K562 (cell line): ENCODE measurements at regions not wholly inside any gene's neighbourhood (a gene's known extent, or its start where the extent isn't known, plus 50 kb on each side); places are given as distances from the start of the nearest gene placed in this dataset.

Experiments used
- ATAC-seq: fragments of 200-7000 bp; cut with Tn5 transposase; 3 replicates; pipeline ENCODE4 v1.9.1; 2020; ENCODE audit warnings: moderate library complexity
- BruUV-seq: library from RNA; stranded (reverse); fragments of 400-500 nt; replicated peaks from 2 replicates; lab custom pipeline; 2021; lab: Mats Ljungman, UMichigan
- CTCF ChIA-PET: fragments of 300-600 bp; formaldehyde crosslinking; extraction: SDS; loops from one replicate; lab custom pipeline; 2021; ENCODE audit warnings: low intra/inter-chr PET ratio; lab: Yijun Ruan, JAX
- POLR2A ChIA-PET: fragments of 300-600, 350-650 bp; sonication (Branson Sonifier 250); formaldehyde crosslinking; extraction: SDS; loops from one replicate; lab custom pipeline; 2021; ENCODE audit warnings: antibody characterized with exemption, inconsistent platforms; lab: Yijun Ruan, JAX
- DNase-seq, 4 experiments: peaks; one replicate each; pipeline versions ENCODE4 v3.0.0 to v3.0.0-alpha.2; 2011 to 2018; ENCODE audit warnings: low spot score in 3 of 4, mixed read lengths in 3 of 4; ENCODE audit errors: extremely low read depth in 1 of 4
- FAIRE-seq: peaks from 2 replicates; lab custom pipeline; 2011; peaks lifted over from hg19 to GRCh38; lab: Jason Lieb, UNC
- H2AFZ ChIP-seq: 2 replicates; pipeline ENCODE4 v1.6.0; 2011; ENCODE audit warnings: low read depth, low read length, control low read depth, inconsistent platforms
- H3K27ac ChIP-seq: fragments of 200-600 bp; 3 replicates; pipeline ENCODE4 v1.8.0; 2011; ENCODE audit warnings: low read depth, mild to moderate bottlenecking, control low read depth, inconsistent platforms, low read length, moderate library complexity, mixed read lengths; ENCODE audit errors: extremely low read depth
- H3K27me3 ChIP-seq, 2 experiments: fragments of 300-600 bp in 1 of 2; 2 replicates in 1 of 2; 3 replicates in 1 of 2; pipeline versions ENCODE4 v1.6.0 to v1.8.0; 2011; ENCODE audit warnings: inconsistent platforms in 2 of 2, low read length in 2 of 2, mild to moderate bottlenecking in 1 of 2, mixed read lengths in 1 of 2, moderate library complexity in 1 of 2; ENCODE audit not compliant: control insufficient read depth in 2 of 2, insufficient read depth in 2 of 2
- H3K36me3 ChIP-seq: fragments of 300-600 bp; 3 replicates; pipeline ENCODE4 v1.8.0; 2011; ENCODE audit warnings: mild to moderate bottlenecking, low read length, inconsistent platforms; ENCODE audit not compliant: control insufficient read depth, insufficient read depth
- H3K4me1 ChIP-seq, 2 experiments: fragments of 200-600 bp in 1 of 2; replicated peaks in 1 of 2; 2 replicates in 1 of 2; 3 replicates in 1 of 2; pipeline versions ENCODE4 v1.5.1 to v1.8.0; 2011; ENCODE audit warnings: inconsistent platforms in 2 of 2, low read length in 2 of 2, mild to moderate bottlenecking in 1 of 2, mixed read lengths in 1 of 2, moderate library complexity in 1 of 2; ENCODE audit not compliant: control insufficient read depth in 2 of 2, insufficient read depth in 2 of 2
- H3K4me2 ChIP-seq: 2 replicates; pipeline ENCODE4 v1.6.1; 2011; ENCODE audit warnings: low read length, control low read depth, inconsistent platforms, mixed read lengths; ENCODE audit not compliant: insufficient read depth
- H3K4me3 ChIP-seq: fragments of 200-600 bp; sonication (generic), shearing (Covaris generic); 2 replicates; pipeline ENCODE4 v1.5.1; 2016; ENCODE audit warnings: control low read depth, inconsistent platforms
- H3K79me2 ChIP-seq: fragments of 200-600 bp; 3 replicates; pipeline ENCODE4 v1.8.0; 2011; ENCODE audit warnings: low read length, inconsistent platforms; ENCODE audit not compliant: control insufficient read depth, insufficient read depth
- H3K9ac ChIP-seq, 2 experiments: 2 replicates each; pipeline versions ENCODE4 v1.6.0 to v1.6.1; 2011; ENCODE audit warnings: low read depth in 2 of 2, low read length in 2 of 2, control low read depth in 1 of 2, inconsistent platforms in 1 of 2, mild to moderate bottlenecking in 1 of 2, mixed read lengths in 1 of 2; ENCODE audit not compliant: insufficient read depth in 1 of 2
- H3K9me1 ChIP-seq: one replicate; pipeline ENCODE4 v1.6.0; 2011; ENCODE audit warnings: inconsistent platforms, mild to moderate bottlenecking, low read length, moderate library complexity; ENCODE audit not compliant: control insufficient read depth, insufficient read depth
- H3K9me3 ChIP-seq: replicated peaks from 2 replicates; pipeline ENCODE4 v1.5.1; 2011; ENCODE audit warnings: low read depth, low read length, inconsistent platforms; ENCODE audit not compliant: control insufficient read depth, insufficient read depth
- H4K20me1 ChIP-seq: replicated peaks from 2 replicates; pipeline ENCODE4 v1.6.1; 2011; ENCODE audit warnings: low read length, inconsistent platforms, mixed read lengths; ENCODE audit not compliant: control insufficient read depth, insufficient read depth
- HNRNPK ChIP-seq: fragments of 200-400 bp; formaldehyde crosslinking; IDR thresholded peaks from one replicate; pipeline ENCODE4 v1.6.1; 2018; ENCODE audit warnings: mild to moderate bottlenecking, low read depth, low read length; ENCODE audit not compliant: poor library complexity, severe bottlenecking
- MECOM ChIP-seq: fragments of 250-450 bp; sonication (Bioruptor Pico); IDR thresholded peaks from 2 replicates; pipeline ENCODE4 v1.8.0; 2022; ENCODE audit warnings: inconsistent platforms
- ZNF589 ChIP-seq: fragments of 200-800 bp; sonication (Bioruptor generic); IDR thresholded peaks from 2 replicates; pipeline ENCODE4 v1.6.1; 2016; ENCODE audit warnings: low read depth, missing genetic modification characterization, missing compliant biosample characterization
- ZNF75A ChIP-seq: fragments of 450-650 bp; formaldehyde crosslinking; IDR thresholded peaks from 2 replicates; pipeline ENCODE4 v1.4.0; 2020; ENCODE audit warnings: mild to moderate bottlenecking
- WGBS: fragments of 100-300 bp; shearing (Covaris generic); methylation state at CpG from one replicate; pipeline ENCODE4 v1.1.6; 2016; ENCODE audit warnings: low coverage, mixed read lengths; ENCODE audit not compliant: insufficient coverage; ENCODE audit errors: missing lambda C conversion rate; 5-methylcytosine and 5-hydroxymethylcytosine counted together
- in situ Hi-C: fragments of 300-500 bp; cut with MboI; formaldehyde crosslinking; loops from 4 replicates; pipeline ENCODE4 v1.15.0; 2018; ENCODE audit warnings: inconsistent platforms, mixed read lengths
- intact Hi-C: fragments of 100-400 bp; cut with micrococcal nuclease; formaldehyde crosslinking; loops from 2 replicates; pipeline ENCODE4 v1.14.2; 2022
- TF ChIP-seq, protein P1 (sequence below): fragments of 250-450 bp; sonication (Bioruptor Pico); IDR thresholded peaks from 2 replicates; pipeline ENCODE4 v1.8.0; 2021; ENCODE audit warnings: borderline replicate concordance, mild to moderate bottlenecking, moderate library complexity; ENCODE audit not compliant: poor library complexity, severe bottlenecking

DNA sequence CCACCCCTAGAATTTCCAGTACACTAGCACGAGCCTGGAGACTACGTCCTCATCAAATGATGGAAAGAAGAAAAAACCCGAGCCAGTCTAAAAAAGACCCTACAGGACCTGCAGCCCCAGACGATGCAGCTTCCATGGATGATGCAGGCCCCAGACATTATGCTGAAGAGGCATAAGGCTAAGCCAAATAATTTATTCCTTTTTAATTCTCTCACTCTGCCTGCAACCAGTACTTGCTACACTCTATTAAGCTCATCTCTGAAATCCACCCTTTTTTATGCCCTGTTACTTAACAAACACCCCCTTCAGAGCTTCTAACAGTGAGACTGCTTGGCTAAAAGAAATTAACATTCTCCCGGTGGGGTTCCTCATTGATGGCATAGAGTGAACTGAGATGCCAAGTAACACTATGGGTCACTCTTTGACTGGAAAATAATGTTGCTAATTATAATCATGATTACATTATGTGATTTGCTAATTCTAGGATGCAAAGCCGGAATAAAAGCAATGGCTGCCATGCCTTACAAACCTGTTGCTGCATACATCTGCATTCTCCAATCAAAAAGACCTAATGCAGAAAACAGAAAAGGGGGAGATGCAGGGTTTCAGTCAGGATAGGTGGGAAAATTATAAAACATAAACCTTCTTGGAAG, 1462.4 kb downstream of the UQCRFS1 start (continued):
- TF ChIP-seq, protein P1, sequence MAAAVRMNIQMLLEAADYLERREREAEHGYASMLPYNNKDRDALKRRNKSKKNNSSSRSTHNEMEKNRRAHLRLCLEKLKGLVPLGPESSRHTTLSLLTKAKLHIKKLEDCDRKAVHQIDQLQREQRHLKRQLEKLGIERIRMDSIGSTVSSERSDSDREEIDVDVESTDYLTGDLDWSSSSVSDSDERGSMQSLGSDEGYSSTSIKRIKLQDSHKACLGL (CRISPR knock-in tag): no peak
- no peak for TF ChIP-seq ZNF75A (CRISPR knock-in tag)
- no peak for TF ChIP-seq HNRNPK
- no peak for TF ChIP-seq ZNF589

DNA sequence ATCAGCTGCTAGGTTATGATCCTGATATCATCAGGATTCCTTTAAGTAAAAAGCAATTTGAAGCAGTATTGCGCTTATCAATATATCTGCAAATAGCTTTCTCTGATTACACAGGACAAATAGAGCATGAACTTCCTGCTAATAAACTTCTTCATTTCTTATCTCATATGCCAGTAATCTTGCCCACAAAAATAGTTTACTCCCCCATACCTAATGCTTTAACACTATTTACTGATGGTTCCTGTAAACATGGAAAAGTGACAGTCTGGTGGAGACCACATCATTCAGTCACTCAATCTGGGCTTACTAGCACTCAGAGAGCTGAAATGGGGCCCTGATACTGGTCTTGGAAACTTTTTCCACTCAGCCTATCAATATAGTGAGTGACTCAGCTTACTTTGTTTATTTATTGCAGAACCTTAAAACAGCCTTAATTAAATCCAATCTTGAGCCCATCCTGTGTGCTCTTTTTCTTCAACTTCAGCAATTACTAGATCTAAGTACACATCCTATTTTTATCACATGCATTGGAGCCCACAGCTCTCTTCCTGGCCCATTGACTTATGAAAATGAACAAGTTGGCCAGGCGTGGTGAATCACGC, 1464.3 kb downstream of the UQCRFS1 start:
- DNase-seq: no peak
- no peak overlapping the region for H3K4me3 ChIP-seq
- ATAC-seq: no peak
- intact Hi-C loops: no loop called here
- no peaks in the 10 kb centered on the region for H4K20me1 ChIP-seq
- no peaks in the 10 kb centered on the region for H3K9me3 ChIP-seq
- POLR2A ChIA-PET: interaction anchor here (1.3 kb wide), 1 partner anchor 45 kb away, joined by 3 read pairs; no protein-coding TSS in a partner anchor
- in situ Hi-C loops: no loop called here
- no peak for FAIRE-seq
- 44% methylated on average over 3 of the region's 3 CpGs for WGBS
- no peak for TF ChIP-seq MECOM (CRISPR knock-in tag)
- TF ChIP-seq, all 486 proteins: peak for 0
- no peak overlapping the region for H3K4me2 ChIP-seq
- no peak overlapping the region for H3K9ac ChIP-seq
- no peaks in the 10 kb centered on the region for H3K79me2 ChIP-seq
- no peaks in the 10 kb centered on the region for H3K4me1 ChIP-seq
- no peaks in the 10 kb centered on the region for H3K9me1 ChIP-seq
- no peak overlapping the region for H2AFZ ChIP-seq
- H3K36me3 ChIP-seq: no peaks in the 10 kb centered on the region
- H3K27ac ChIP-seq: no peak overlapping the region
- no peaks in the 10 kb centered on the region for H3K27me3 ChIP-seq
- BruUV-seq: no TSS peak
- CTCF ChIA-PET: no interaction called here
